ENCODE measurements at regions not wholly inside any gene's neighbourhood (a gene's known extent, or its start where the extent isn't known, plus 50 kb on each side); places are given as distances from the start of the nearest gene placed in this dataset.
A peak's percentile ranks its signal among the peaks of the same experiment; 100 is the strongest.

- DNase-seq (ENCODE audit: low read depth) = no peak
- in situ Hi-C loops (cut with HindIII; ENCODE audit: low sequenced_read_pairs) = no loop called here
- no peak for TF ChIP-seq CTCF (IDR thresholded peaks at IDR 0.05; ENCODE audit: low read depth, low read length, missing control alignments)
- no peak overlapping the region for H3K4me3 ChIP-seq (ENCODE audit: low read depth, low read length)
These were observed 69.6 kb upstream of the PCDH20 start for GRCh38 chr13:61485128-61485765.

GRCh38 chr13:61477619-61478018 is 62.0 kb upstream of the PCDH20 start:
- TF ChIP-seq CTCF (IDR thresholded peaks at IDR 0.05; ENCODE audit: low read depth, low read length, missing control alignments) = no peak
- no peak for DNase-seq (ENCODE audit: low read depth)
- in situ Hi-C loops (cut with HindIII; ENCODE audit: low sequenced_read_pairs) = no loop called here
- no peak overlapping the region for H3K4me3 ChIP-seq (ENCODE audit: low read depth, low read length)

GRCh38 chr13:61470786-61471185 is 55.1 kb upstream of the PCDH20 start:
- in situ Hi-C loops (cut with HindIII; ENCODE audit: low sequenced_read_pairs) = no loop called here
- TF ChIP-seq CTCF (IDR thresholded peaks at IDR 0.05; ENCODE audit: low read depth, low read length, missing control alignments) = no peak
- no peak for DNase-seq (ENCODE audit: low read depth)
- H3K4me3 ChIP-seq (ENCODE audit: low read depth, low read length) = no peak overlapping the region

GRCh38 chr13:61466280-61466679 is 50.6 kb upstream of the PCDH20 start:
- in situ Hi-C loops (cut with HindIII; ENCODE audit: low sequenced_read_pairs) = no loop called here
- TF ChIP-seq CTCF (IDR thresholded peaks at IDR 0.05; ENCODE audit: low read depth, low read length, missing control alignments) = peak; percentile 14
- no peak for DNase-seq (ENCODE audit: low read depth)
- H3K4me3 ChIP-seq (ENCODE audit: low read depth, low read length) = no peak overlapping the region
